ENCODE measurements at regions not wholly inside any gene's neighbourhood (a gene's known extent, or its start where the extent isn't known, plus 50 kb on each side); places are given as distances from the start of the nearest gene placed in this dataset.

- H3K27me3 ChIP-seq (ENCODE audit: control insufficient read depth, insufficient read depth, low read length): no peaks in the 10 kb centered on the region
- no peaks in the 10 kb centered on the region for H3K36me3 ChIP-seq (ENCODE audit: control insufficient read depth, insufficient read depth, low read length)
- no peak overlapping the region for H3K9ac ChIP-seq (ENCODE audit: low read length)
- H3K4me3 ChIP-seq (ENCODE audit: low read length): no peak overlapping the region
- no peak overlapping the region for H3K27ac ChIP-seq (ENCODE audit: low read depth, low read length)
- H3K4me1 ChIP-seq (ENCODE audit: control insufficient read depth, insufficient read depth, low read length): no peaks in the 10 kb centered on the region
Measured at GRCh38 chr6:90952176-90952575, 365.3 kb upstream of the MAP3K7 start.

GRCh38 chr6:90948540-90948939, 361.7 kb upstream of the MAP3K7 start:
- no peaks in the 10 kb centered on the region for H3K4me1 ChIP-seq (ENCODE audit: control insufficient read depth, insufficient read depth, low read length)
- no peak overlapping the region for H3K27ac ChIP-seq (ENCODE audit: low read depth, low read length)
- no peaks in the 10 kb centered on the region for H3K27me3 ChIP-seq (ENCODE audit: control insufficient read depth, insufficient read depth, low read length)

GRCh38 chr6:90947184-90948064, 360.6 kb upstream of the MAP3K7 start:
- Histone ChIP-seq H3K27me3 (ENCODE audit: control insufficient read depth, insufficient read depth, low read length) (no peaks in the 10 kb centered on the region), H3K4me3 (ENCODE audit: low read length) (no peak overlapping the region), H3K4me1 (ENCODE audit: control insufficient read depth, insufficient read depth, low read length) (no peaks in the 10 kb centered on the region), H3K27ac (ENCODE audit: low read depth, low read length) (no peak overlapping the region), H3K9ac (ENCODE audit: low read length) (no peak overlapping the region), H3K36me3 (ENCODE audit: control insufficient read depth, insufficient read depth, low read length) (no peaks in the 10 kb centered on the region)

More at GRCh38 chr6:90948540-90948939, 361.7 kb upstream of the MAP3K7 start:
- Histone ChIP-seq H3K9ac (ENCODE audit: low read length) (no peak overlapping the region), H3K4me3 (ENCODE audit: low read length) (no peak overlapping the region), H3K36me3 (ENCODE audit: control insufficient read depth, insufficient read depth, low read length) (no peaks in the 10 kb centered on the region)

GRCh38 chr6:90941885-90942284, 355.0 kb upstream of the MAP3K7 start:
- Histone ChIP-seq H3K27ac (ENCODE audit: low read depth, low read length) (no peak overlapping the region), H3K9ac (ENCODE audit: low read length) (no peak overlapping the region), H3K27me3 (ENCODE audit: control insufficient read depth, insufficient read depth, low read length) (no peaks in the 10 kb centered on the region), H3K4me3 (ENCODE audit: low read length) (no peak overlapping the region), H3K36me3 (ENCODE audit: control insufficient read depth, insufficient read depth, low read length) (no peaks in the 10 kb centered on the region), H3K4me1 (ENCODE audit: control insufficient read depth, insufficient read depth, low read length) (no peaks in the 10 kb centered on the region)

- Histone ChIP-seq H3K4me3 (ENCODE audit: low read length) (peak overlapping the region; percentile 15), H3K27ac (ENCODE audit: low read depth, low read length) (no peak overlapping the region), H3K9ac (ENCODE audit: low read length) (no peak overlapping the region), H3K27me3 (ENCODE audit: control insufficient read depth, insufficient read depth, low read length) (no peaks in the 10 kb centered on the region), H3K4me1 (ENCODE audit: control insufficient read depth, insufficient read depth, low read length) (no peaks in the 10 kb centered on the region), H3K36me3 (ENCODE audit: control insufficient read depth, insufficient read depth, low read length) (no peaks in the 10 kb centered on the region)
Measured at GRCh38 chr6:90940812-90941481, 354.1 kb upstream of the MAP3K7 start.

- Histone ChIP-seq H3K4me1 (ENCODE audit: control insufficient read depth, insufficient read depth, low read length) (no peaks in the 10 kb centered on the region), H3K27ac (ENCODE audit: low read depth, low read length) (no peak overlapping the region), H3K4me3 (ENCODE audit: low read length) (no peak overlapping the region), H3K36me3 (ENCODE audit: control insufficient read depth, insufficient read depth, low read length) (no peaks in the 10 kb centered on the region), H3K27me3 (ENCODE audit: control insufficient read depth, insufficient read depth, low read length) (no peaks in the 10 kb centered on the region), H3K9ac (ENCODE audit: low read length) (no peak overlapping the region)
Measured at GRCh38 chr6:90939906-90940305, 353.0 kb upstream of the MAP3K7 start.

GRCh38 chr6:90938122-90938521, 351.2 kb upstream of the MAP3K7 start:
- H3K36me3 ChIP-seq (ENCODE audit: control insufficient read depth, insufficient read depth, low read length): no peaks in the 10 kb centered on the region
- H3K4me1 ChIP-seq (ENCODE audit: control insufficient read depth, insufficient read depth, low read length): no peaks in the 10 kb centered on the region
- no peak overlapping the region for H3K4me3 ChIP-seq (ENCODE audit: low read length)
- no peak overlapping the region for H3K9ac ChIP-seq (ENCODE audit: low read length)
- H3K27ac ChIP-seq (ENCODE audit: low read depth, low read length): no peak overlapping the region
- H3K27me3 ChIP-seq (ENCODE audit: control insufficient read depth, insufficient read depth, low read length): no peaks in the 10 kb centered on the region

GRCh38 chr6:90936286-90936685, 349.4 kb upstream of the MAP3K7 start:
- H3K27ac ChIP-seq (ENCODE audit: low read depth, low read length): no peak overlapping the region

GRCh38 chr6:90934966-90935365, 348.1 kb upstream of the MAP3K7 start:
- H3K27me3 ChIP-seq (ENCODE audit: control insufficient read depth, insufficient read depth, low read length): no peaks in the 10 kb centered on the region
- H3K27ac ChIP-seq (ENCODE audit: low read depth, low read length): no peak overlapping the region
- H3K36me3 ChIP-seq (ENCODE audit: control insufficient read depth, insufficient read depth, low read length): no peaks in the 10 kb centered on the region
- H3K4me1 ChIP-seq (ENCODE audit: control insufficient read depth, insufficient read depth, low read length): no peaks in the 10 kb centered on the region
- H3K9ac ChIP-seq (ENCODE audit: low read length): no peak overlapping the region
- H3K4me3 ChIP-seq (ENCODE audit: low read length): no peak overlapping the region

More at GRCh38 chr6:90936286-90936685, 349.4 kb upstream of the MAP3K7 start:
- Histone ChIP-seq H3K36me3 (ENCODE audit: control insufficient read depth, insufficient read depth, low read length) (no peaks in the 10 kb centered on the region), H3K4me3 (ENCODE audit: low read length) (no peak overlapping the region), H3K9ac (ENCODE audit: low read length) (no peak overlapping the region), H3K27me3 (ENCODE audit: control insufficient read depth, insufficient read depth, low read length) (no peaks in the 10 kb centered on the region), H3K4me1 (ENCODE audit: control insufficient read depth, insufficient read depth, low read length) (no peaks in the 10 kb centered on the region)

- no peaks in the 10 kb centered on the region for H3K27me3 ChIP-seq (ENCODE audit: control insufficient read depth, insufficient read depth, low read length)
- H3K4me3 ChIP-seq (ENCODE audit: low read length): no peak overlapping the region
- H3K4me1 ChIP-seq (ENCODE audit: control insufficient read depth, insufficient read depth, low read length): no peaks in the 10 kb centered on the region
- H3K36me3 ChIP-seq (ENCODE audit: control insufficient read depth, insufficient read depth, low read length): no peaks in the 10 kb centered on the region
- H3K9ac ChIP-seq (ENCODE audit: low read length): no peak overlapping the region
- H3K27ac ChIP-seq (ENCODE audit: low read depth, low read length): no peak overlapping the region
Measured at GRCh38 chr6:90934081-90934480, 347.2 kb upstream of the MAP3K7 start.

- no peak overlapping the region for H3K27ac ChIP-seq (ENCODE audit: low read depth, low read length)
- H3K9ac ChIP-seq (ENCODE audit: low read length): no peak overlapping the region
- no peak overlapping the region for H3K4me3 ChIP-seq (ENCODE audit: low read length)
- no peaks in the 10 kb centered on the region for H3K4me1 ChIP-seq (ENCODE audit: control insufficient read depth, insufficient read depth, low read length)
- no peaks in the 10 kb centered on the region for H3K36me3 ChIP-seq (ENCODE audit: control insufficient read depth, insufficient read depth, low read length)
- H3K27me3 ChIP-seq (ENCODE audit: control insufficient read depth, insufficient read depth, low read length): no peaks in the 10 kb centered on the region
Measured at GRCh38 chr6:90932351-90932750, 345.5 kb upstream of the MAP3K7 start.

- no peak overlapping the region for H3K9ac ChIP-seq (ENCODE audit: low read length)
- H3K27me3 ChIP-seq (ENCODE audit: control insufficient read depth, insufficient read depth, low read length): no peaks in the 10 kb centered on the region
- H3K4me3 ChIP-seq (ENCODE audit: low read length): no peak overlapping the region
- no peaks in the 10 kb centered on the region for H3K36me3 ChIP-seq (ENCODE audit: control insufficient read depth, insufficient read depth, low read length)
- no peak overlapping the region for H3K27ac ChIP-seq (ENCODE audit: low read depth, low read length)
- H3K4me1 ChIP-seq (ENCODE audit: control insufficient read depth, insufficient read depth, low read length): no peaks in the 10 kb centered on the region
Measured at GRCh38 chr6:90928051-90928450, 341.2 kb upstream of the MAP3K7 start.

Data from rectal smooth muscle tissue (tissue), 1 donor.